ENCODE measurements at regions not wholly inside any gene's neighbourhood (a gene's known extent, or its start where the extent isn't known, plus 50 kb on each side); places are given as distances from the start of the nearest gene placed in this dataset.
A peak's percentile ranks its signal among the peaks of the same experiment; 100 is the strongest.
"Not testable (repeated sequence)": the region's sequence is repeated elsewhere in the genome, so short reads cannot be mapped to it uniquely, and the experiment has no call there.

- peaks cover 6% of the 10 kb centered on the region for H3K4me1 Mint-ChIP-seq
- H3K4me3 Mint-ChIP-seq = peak overlapping the region; percentile 49
- H3K36me3 Mint-ChIP-seq = no peaks in the 10 kb centered on the region
- H3K27me3 Mint-ChIP-seq = peaks cover 78% of the 10 kb centered on the region
- ATAC-seq = no peak
- no peaks in the 10 kb centered on the region for H3K9me3 Mint-ChIP-seq
- H3K27ac Mint-ChIP-seq = no peak overlapping the region
Observed at GRCh38 chr3:64445109-64445943, 220.1 kb upstream of the PRICKLE2 start.

GRCh38 chr3:64444490-64445108 lies 219.3 kb upstream of the PRICKLE2 start:
- Mint-ChIP-seq H3K4me1 (peaks cover 6% of the 10 kb centered on the region), H3K4me3 (no peak overlapping the region), H3K9me3 (no peaks in the 10 kb centered on the region), H3K27me3 (peaks cover 78% of the 10 kb centered on the region), H3K36me3 (no peaks in the 10 kb centered on the region), H3K27ac (no peak overlapping the region)
- ATAC-seq = no peak

GRCh38 chr3:64443546-64444381 lies 218.5 kb upstream of the PRICKLE2 start:
- H3K27ac Mint-ChIP-seq = no peak overlapping the region
- H3K4me1 Mint-ChIP-seq = peaks cover 6% of the 10 kb centered on the region
- H3K9me3 Mint-ChIP-seq = no peaks in the 10 kb centered on the region
- peaks cover 70% of the 10 kb centered on the region for H3K27me3 Mint-ChIP-seq
- H3K4me3 Mint-ChIP-seq = no peak overlapping the region
- H3K36me3 Mint-ChIP-seq = no peaks in the 10 kb centered on the region
- ATAC-seq = no peak

GRCh38 chr3:64441861-64442260 lies 216.6 kb upstream of the PRICKLE2 start:
- Mint-ChIP-seq H3K27ac (no peak overlapping the region), H3K36me3 (no peaks in the 10 kb centered on the region), H3K4me3 (no peak overlapping the region), H3K4me1 (peaks cover 6% of the 10 kb centered on the region), H3K9me3 (peaks cover 2% of the 10 kb centered on the region), H3K27me3 (peaks cover 59% of the 10 kb centered on the region)
- ATAC-seq = no peak

GRCh38 chr3:64440498-64440897 lies 215.2 kb upstream of the PRICKLE2 start:
- no peak for ATAC-seq
- peaks cover 2% of the 10 kb centered on the region for H3K4me1 Mint-ChIP-seq
- peaks cover 8% of the 10 kb centered on the region for H3K9me3 Mint-ChIP-seq
- H3K36me3 Mint-ChIP-seq = no peaks in the 10 kb centered on the region
- H3K4me3 Mint-ChIP-seq = no peak overlapping the region
- no peak overlapping the region for H3K27ac Mint-ChIP-seq
- H3K27me3 Mint-ChIP-seq = peaks cover 47% of the 10 kb centered on the region

GRCh38 chr3:64438812-64439211 lies 213.5 kb upstream of the PRICKLE2 start:
- H3K27me3 Mint-ChIP-seq = peaks cover 42% of the 10 kb centered on the region
- H3K4me3 Mint-ChIP-seq = no peak overlapping the region
- no peaks in the 10 kb centered on the region for H3K4me1 Mint-ChIP-seq
- H3K27ac Mint-ChIP-seq = no peak overlapping the region
- no peak for ATAC-seq
- peaks cover 12% of the 10 kb centered on the region for H3K9me3 Mint-ChIP-seq
- H3K36me3 Mint-ChIP-seq = no peaks in the 10 kb centered on the region

GRCh38 chr3:64438066-64438465 lies 212.8 kb upstream of the PRICKLE2 start:
- Mint-ChIP-seq H3K27me3 (peaks cover 35% of the 10 kb centered on the region), H3K4me1 (no peaks in the 10 kb centered on the region), H3K36me3 (no peaks in the 10 kb centered on the region), H3K27ac (no peak overlapping the region), H3K4me3 (no peak overlapping the region), H3K9me3 (peaks cover 12% of the 10 kb centered on the region)
- no peak for ATAC-seq

GRCh38 chr3:64437131-64437530 lies 211.9 kb upstream of the PRICKLE2 start:
- H3K4me1 Mint-ChIP-seq = no peaks in the 10 kb centered on the region
- peaks cover 12% of the 10 kb centered on the region for H3K9me3 Mint-ChIP-seq
- H3K36me3 Mint-ChIP-seq = no peaks in the 10 kb centered on the region
- H3K4me3 Mint-ChIP-seq = no peak overlapping the region
- H3K27me3 Mint-ChIP-seq = peaks cover 26% of the 10 kb centered on the region
- H3K27ac Mint-ChIP-seq = no peak overlapping the region
- ATAC-seq = no peak

- not testable (repeated sequence) for H3K4me3 Mint-ChIP-seq, ATAC-seq, H3K4me1 Mint-ChIP-seq, H3K36me3 Mint-ChIP-seq, H3K27ac Mint-ChIP-seq
- H3K9me3 Mint-ChIP-seq = peaks cover 15% of the 10 kb centered on the region
- peaks cover 19% of the 10 kb centered on the region for H3K27me3 Mint-ChIP-seq
Observed at GRCh38 chr3:64435023-64435422, 209.8 kb upstream of the PRICKLE2 start.

- Mint-ChIP-seq H3K9me3 (peaks cover 15% of the 10 kb centered on the region), H3K36me3 (no peaks in the 10 kb centered on the region)
Observed at GRCh38 chr3:64432870-64433269, 207.6 kb upstream of the PRICKLE2 start.

GRCh38 chr3:64431526-64432091 lies 206.3 kb upstream of the PRICKLE2 start:
- no peak for ATAC-seq
- no peaks in the 10 kb centered on the region for H3K36me3 Mint-ChIP-seq
- no peak overlapping the region for H3K27ac Mint-ChIP-seq
- no peaks in the 10 kb centered on the region for H3K4me1 Mint-ChIP-seq
- H3K4me3 Mint-ChIP-seq = no peak overlapping the region
- H3K27me3 Mint-ChIP-seq = peaks cover 11% of the 10 kb centered on the region
- peaks cover 10% of the 10 kb centered on the region for H3K9me3 Mint-ChIP-seq

More at GRCh38 chr3:64432870-64433269, 207.6 kb upstream of the PRICKLE2 start:
- Mint-ChIP-seq H3K4me1 (no peaks in the 10 kb centered on the region), H3K4me3 (no peak overlapping the region), H3K27me3 (peaks cover 19% of the 10 kb centered on the region), H3K27ac (no peak overlapping the region)
- no peak for ATAC-seq

- no peaks in the 10 kb centered on the region for H3K36me3 Mint-ChIP-seq
- H3K27ac Mint-ChIP-seq = no peak overlapping the region
- ATAC-seq = no peak
- peaks cover 12% of the 10 kb centered on the region for H3K27me3 Mint-ChIP-seq
- peaks cover 2% of the 10 kb centered on the region for H3K9me3 Mint-ChIP-seq
- H3K4me1 Mint-ChIP-seq = no peaks in the 10 kb centered on the region
- no peak overlapping the region for H3K4me3 Mint-ChIP-seq
Observed at GRCh38 chr3:64427671-64428070, 202.4 kb upstream of the PRICKLE2 start.

GRCh38 chr3:64426551-64426950 lies 201.3 kb upstream of the PRICKLE2 start:
- H3K27me3 Mint-ChIP-seq = peaks cover 12% of the 10 kb centered on the region
- peaks cover 2% of the 10 kb centered on the region for H3K9me3 Mint-ChIP-seq
- no peak overlapping the region for H3K27ac Mint-ChIP-seq
- ATAC-seq = no peak
- H3K36me3 Mint-ChIP-seq = no peaks in the 10 kb centered on the region
- no peaks in the 10 kb centered on the region for H3K4me1 Mint-ChIP-seq
- no peak overlapping the region for H3K4me3 Mint-ChIP-seq

- Mint-ChIP-seq H3K27me3 (peaks cover 21% of the 10 kb centered on the region), H3K27ac (no peak overlapping the region), H3K4me3 (no peak overlapping the region), H3K4me1 (no peaks in the 10 kb centered on the region), H3K9me3 (no peaks in the 10 kb centered on the region), H3K36me3 (no peaks in the 10 kb centered on the region)
- ATAC-seq = no peak
Observed at GRCh38 chr3:64422932-64423331, 197.7 kb upstream of the PRICKLE2 start.

- Mint-ChIP-seq H3K36me3 (no peaks in the 10 kb centered on the region), H3K4me1 (no peaks in the 10 kb centered on the region), H3K4me3 (no peak overlapping the region), H3K27ac (no peak overlapping the region), H3K9me3 (no peaks in the 10 kb centered on the region), H3K27me3 (peaks cover 21% of the 10 kb centered on the region)
- no peak for ATAC-seq
Observed at GRCh38 chr3:64422192-64422591, 196.9 kb upstream of the PRICKLE2 start.

Measured in stimulated activated memory B cell treated with anti-CD40 and anti-IgM and Interleukin-4, amounts not matched to agents 10 μg/mL and 1 μg/mL and 100 μg/mL, for 72 hours (primary cell).